Transverse colon (tissue), 4 donors: ENCODE measurements at regions not wholly inside any gene's neighbourhood (a gene's known extent, or its start where the extent isn't known, plus 50 kb on each side); places are given as distances from the start of the nearest gene placed in this dataset.

Experiments used
- DNase-seq: peaks from one replicate; pipeline ENCODE4 v3.0.0-alpha.2; 2019
- H3K27ac ChIP-seq, 4 donors: fragments of 200-600 bp; sonication (generic); 2 replicates each; pipeline ENCODE4 v1.5.1; 2016 to 2018; ENCODE audit warnings: inconsistent platforms in 4 of 4
- H3K27me3 ChIP-seq: fragments of 200-600 bp; sonication (generic); 2 replicates; pipeline ENCODE4 v1.5.1; 2017; ENCODE audit warnings: inconsistent platforms
- H3K36me3 ChIP-seq, 4 donors: fragments of 200-600 bp; sonication (generic); 2 replicates each; pipeline ENCODE4 v1.5.1; 2017 to 2019; ENCODE audit warnings: inconsistent platforms in 4 of 4
- H3K4me1 ChIP-seq, 4 donors: fragments of 200-600 bp; sonication (generic); 2 replicates each; pipeline ENCODE4 v1.5.1; 2017 to 2020; ENCODE audit warnings: inconsistent platforms in 4 of 4
- H3K4me3 ChIP-seq, 4 donors: fragments of 200-600 bp; sonication (generic); 1 replicate in 1 of 4; 2 replicates in 3 of 4; pipeline versions ENCODE4 v1.5.1 to v1.6.1; 2017 to 2019; ENCODE audit warnings: inconsistent platforms in 4 of 4
- H3K9me3 ChIP-seq, 2 donors: fragments of 200-600 bp; sonication (generic); 2 replicates each; pipeline ENCODE4 v1.5.1; 2017 to 2019; ENCODE audit warnings: inconsistent platforms in 2 of 2
- EP300 ChIP-seq: sonication (generic); formaldehyde crosslinking; IDR thresholded peaks from one replicate; pipeline ENCODE4 v1.6.1; 2017; ENCODE audit warnings: antibody characterized with exemption, low read depth
- POLR2A ChIP-seq: fragments of 450-650 bp; IDR thresholded peaks from one replicate; pipeline ENCODE4 v1.6.1; 2016; ENCODE audit warnings: antibody characterized with exemption, mild to moderate bottlenecking, moderate library complexity
- POLR2AphosphoS5 ChIP-seq, 3 donors: sonication (generic); formaldehyde crosslinking; IDR thresholded peaks; one replicate each; pipeline ENCODE4 v1.6.1; 2016; ENCODE audit warnings: antibody characterized with exemption in 3 of 3
- WGBS, 2 donors: methylation state at CpG; one replicate each; pipeline ENCODE4 v1.1.5; 2018; ENCODE audit warnings: low coverage in 1 of 2; 5-methylcytosine and 5-hydroxymethylcytosine counted together
- in situ Hi-C, 4 donors: fragments of 200-750 bp; cut with MboI; loops; one replicate each; pipeline versions ENCODE4 v1.15.0 to v1.15.1; 2017; ENCODE audit warnings: low sequenced_read_pairs in 3 of 4, low pct_ligation_motif_present in 1 of 4, low pct_unique_long_range_greater_than_20kb in 1 of 4
- intact Hi-C: fragments of 100-400 bp; cut with DNase I; formaldehyde crosslinking; loops from one replicate; pipeline ENCODE4 v1.15.1; 2023; ENCODE audit warnings: low total_unique reads
- TF ChIP-seq, protein P1 (sequence below), 5 experiments: fragments of 200-600 bp in 3 of 5; fragments of 450-650 bp in 2 of 5; sonication (generic) in 3 of 5; IDR thresholded peaks; 1 replicate in 2 of 5; 2 replicates in 3 of 5; pipeline ENCODE4 v1.5.1; 2016 to 2017; ENCODE audit warnings: antibody characterized with exemption in 5 of 5, inconsistent platforms in 3 of 5, mild to moderate bottlenecking in 2 of 5, moderate library complexity in 1 of 5

DNA sequence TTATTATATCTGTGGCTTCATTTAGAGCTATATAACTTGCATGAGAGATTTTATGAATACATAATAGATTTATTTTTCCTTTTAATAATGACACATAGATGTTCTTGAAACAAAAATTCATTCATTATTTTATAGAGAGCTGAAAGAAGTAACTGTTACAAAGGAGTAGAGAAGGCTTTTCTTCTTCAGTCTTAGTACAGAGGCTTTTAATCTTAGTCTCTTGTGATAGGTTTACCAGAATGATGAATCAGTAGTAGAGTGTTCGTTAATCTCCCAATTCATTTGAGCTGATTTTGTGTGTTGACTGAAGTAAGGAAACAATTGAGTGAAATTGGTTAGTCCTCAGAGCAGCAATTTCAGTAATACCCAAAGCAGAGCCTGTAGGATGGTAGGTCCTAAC, 1284.1 kb upstream of the ACO1 start:
- H3K27me3 ChIP-seq = no peaks in the 10 kb centered on the region
- WGBS, 2 donors = 60 to 73% methylated on average over 1 of the region's 1 CpG
- intact Hi-C loops = no loop called here
- H3K4me1 ChIP-seq = peaks cover 0 to 5% (median 0%) of the 10 kb centered on the region in 4 donors
- DNase-seq = no peak
- no peak overlapping the region for H3K27ac ChIP-seq
- TF ChIP-seq POLR2A (no peak), EP300 (no peak), POLR2AphosphoS5 (IDR thresholded peaks at IDR 0.05) (no peak)
- TF ChIP-seq, protein P1, sequence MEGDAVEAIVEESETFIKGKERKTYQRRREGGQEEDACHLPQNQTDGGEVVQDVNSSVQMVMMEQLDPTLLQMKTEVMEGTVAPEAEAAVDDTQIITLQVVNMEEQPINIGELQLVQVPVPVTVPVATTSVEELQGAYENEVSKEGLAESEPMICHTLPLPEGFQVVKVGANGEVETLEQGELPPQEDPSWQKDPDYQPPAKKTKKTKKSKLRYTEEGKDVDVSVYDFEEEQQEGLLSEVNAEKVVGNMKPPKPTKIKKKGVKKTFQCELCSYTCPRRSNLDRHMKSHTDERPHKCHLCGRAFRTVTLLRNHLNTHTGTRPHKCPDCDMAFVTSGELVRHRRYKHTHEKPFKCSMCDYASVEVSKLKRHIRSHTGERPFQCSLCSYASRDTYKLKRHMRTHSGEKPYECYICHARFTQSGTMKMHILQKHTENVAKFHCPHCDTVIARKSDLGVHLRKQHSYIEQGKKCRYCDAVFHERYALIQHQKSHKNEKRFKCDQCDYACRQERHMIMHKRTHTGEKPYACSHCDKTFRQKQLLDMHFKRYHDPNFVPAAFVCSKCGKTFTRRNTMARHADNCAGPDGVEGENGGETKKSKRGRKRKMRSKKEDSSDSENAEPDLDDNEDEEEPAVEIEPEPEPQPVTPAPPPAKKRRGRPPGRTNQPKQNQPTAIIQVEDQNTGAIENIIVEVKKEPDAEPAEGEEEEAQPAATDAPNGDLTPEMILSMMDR (IDR thresholded peaks at IDR 0.05) = no peak
- no peaks in the 10 kb centered on the region for H3K9me3 ChIP-seq
- no peaks in the 10 kb centered on the region for H3K36me3 ChIP-seq
- H3K4me3 ChIP-seq = no peak overlapping the region
- in situ Hi-C loops = loop anchor here in 1 of 4 donors (25.0 kb wide), 2 partner anchors 687 to 1137 kb away; no protein-coding TSS in a partner anchor

DNA sequence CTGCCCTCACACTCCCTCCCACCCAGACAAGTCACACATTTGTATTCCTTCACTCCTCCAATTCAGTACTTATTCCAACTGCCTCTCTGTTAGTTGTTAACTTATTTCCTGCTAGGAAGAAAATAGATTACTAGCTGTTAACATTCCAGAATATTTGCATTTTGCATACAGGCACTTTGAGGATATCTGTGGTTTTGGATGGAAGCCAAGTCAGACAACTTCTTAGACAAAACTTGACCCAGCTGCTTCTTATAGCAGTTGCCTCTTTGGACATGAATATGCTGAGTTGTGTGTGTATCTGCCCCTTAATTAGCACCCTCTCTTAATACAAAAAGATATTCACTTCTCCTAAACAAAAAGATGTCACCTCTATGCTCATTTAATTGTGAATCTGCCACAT, 1280.6 kb upstream of the ACO1 start:
- in situ Hi-C loops = loop anchor here in 1 of 4 donors (25.0 kb wide), 2 partner anchors 683 to 1133 kb away; no protein-coding TSS in a partner anchor

DNA sequence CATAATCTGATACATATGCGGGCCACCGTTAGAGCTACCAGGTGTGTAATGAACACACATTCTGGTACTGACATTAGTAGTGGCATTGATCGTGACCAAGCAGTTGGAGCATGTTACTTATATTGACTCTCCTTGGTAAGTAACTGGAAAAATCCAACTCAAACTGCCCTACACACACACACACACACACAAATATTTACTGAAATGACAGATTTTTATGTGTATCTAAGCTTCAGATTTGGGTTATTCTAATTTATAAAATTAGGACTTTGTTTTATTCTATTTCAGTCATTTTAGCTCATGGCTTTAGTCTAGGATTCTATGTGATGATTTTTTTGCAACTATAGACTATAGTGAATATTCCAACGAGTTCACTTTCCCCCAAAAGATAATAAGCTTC, 1280.2 kb upstream of the ACO1 start:
- Histone ChIP-seq H3K36me3 (no peaks in the 10 kb centered on the region), H3K27me3 (no peaks in the 10 kb centered on the region), H3K27ac (no peak overlapping the region), H3K9me3 (no peaks in the 10 kb centered on the region), H3K4me3 (no peak overlapping the region), H3K4me1 (peaks cover 0 to 5% (median 0%) of the 10 kb centered on the region in 4 donors)
- in situ Hi-C loops = loop anchor here in 1 of 4 donors (25.0 kb wide), 2 partner anchors 683 to 1133 kb away; no protein-coding TSS in a partner anchor
- intact Hi-C loops = no loop called here
- no peak for DNase-seq
- 62 to 69% methylated on average over 3 to 4 of the region's 4 CpGs for WGBS, 2 donors
- TF ChIP-seq, protein P1 (IDR thresholded peaks at IDR 0.05) = no peak
- TF ChIP-seq EP300 (no peak), POLR2A (no peak), POLR2AphosphoS5 (IDR thresholded peaks at IDR 0.05) (no peak)

More for the DNA sequence above, 1280.6 kb upstream of the ACO1 start:
- Histone ChIP-seq H3K9me3 (no peaks in the 10 kb centered on the region), H3K27me3 (no peaks in the 10 kb centered on the region), H3K27ac (no peak overlapping the region), H3K36me3 (no peaks in the 10 kb centered on the region), H3K4me1 (peaks cover 0 to 5% (median 0%) of the 10 kb centered on the region in 4 donors), H3K4me3 (no peak overlapping the region)
- intact Hi-C loops = no loop called here
- TF ChIP-seq, protein P1 (IDR thresholded peaks at IDR 0.05) = no peak
- TF ChIP-seq POLR2AphosphoS5 (IDR thresholded peaks at IDR 0.05) = no peak
- no peak for TF ChIP-seq EP300
- DNase-seq = no peak

DNA sequence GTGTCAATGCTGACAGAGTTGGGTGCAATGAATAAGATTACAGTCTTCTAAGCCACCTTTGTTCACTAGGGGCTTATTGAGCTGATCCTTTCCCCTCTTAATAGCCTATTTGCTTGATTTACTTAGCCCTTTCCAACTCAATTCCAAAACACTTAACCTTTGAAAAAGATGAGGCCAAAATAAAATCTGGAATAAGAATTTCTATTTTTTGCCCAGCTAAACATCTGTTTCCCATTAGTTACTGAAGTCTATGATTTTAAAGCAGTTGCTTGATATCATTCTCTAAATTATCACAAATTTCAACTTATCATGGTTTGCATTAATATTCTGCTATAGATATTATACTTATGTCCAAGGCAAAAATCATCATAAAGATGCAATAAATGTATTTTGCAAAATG, 1272.0 kb upstream of the ACO1 start:
- in situ Hi-C loops (loop anchor here in 1 of 4 donors (25.0 kb wide), 2 partner anchors 675 to 1125 kb away; no protein-coding TSS in a partner anchor), intact Hi-C loops (loop anchor here (10.0 kb wide), 1 partner anchor 1508 kb away; no protein-coding TSS in a partner anchor)
- no peak for DNase-seq
- Histone ChIP-seq H3K4me1 (no peaks in the 10 kb centered on the region), H3K9me3 (no peaks in the 10 kb centered on the region), H3K27me3 (no peaks in the 10 kb centered on the region), H3K27ac (no peak overlapping the region), H3K36me3 (no peaks in the 10 kb centered on the region), H3K4me3 (no peak overlapping the region)
- no peak for TF ChIP-seq EP300
- no peak for TF ChIP-seq POLR2A
- TF ChIP-seq POLR2AphosphoS5 (IDR thresholded peaks at IDR 0.05) = no peak
- TF ChIP-seq, protein P1 (IDR thresholded peaks at IDR 0.05) = no peak
